ENCODE measurements at regions not wholly inside any gene's neighbourhood (a gene's known extent, or its start where the extent isn't known, plus 50 kb on each side); places are given as distances from the start of the nearest gene placed in this dataset.

DNA sequence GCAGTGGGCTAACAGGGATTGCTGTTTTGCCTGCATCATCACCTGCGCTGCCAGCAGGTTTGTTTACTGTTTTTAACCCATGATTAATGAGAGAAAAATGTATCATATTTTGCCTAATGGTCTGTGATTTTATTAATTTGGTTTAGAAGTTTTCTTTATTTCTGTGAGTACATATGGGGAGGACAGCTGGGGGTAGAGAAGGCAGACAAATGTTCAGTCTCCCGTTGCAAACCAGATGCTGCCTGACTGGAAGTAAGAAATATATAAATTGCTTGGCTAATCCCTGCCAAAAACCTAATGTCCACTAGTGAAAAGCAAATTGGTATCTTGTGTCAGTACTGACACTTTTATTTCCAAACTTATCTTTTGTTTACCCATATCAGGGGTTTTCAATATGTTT, 1766.1 kb upstream of the C9orf72 start:
- no peak overlapping the region for H3K4me3 ChIP-seq
- WGBS, 2 donors, result 65 to 66% methylated on average over 2 of the region's 2 CpGs
- no peaks in the 10 kb centered on the region for H3K27me3 ChIP-seq
- no peaks in the 10 kb centered on the region for H3K9me3 ChIP-seq
- intact Hi-C loops (cut with DNase I; ENCODE audit: low total_unique reads), result no loop called here
- no peaks in the 10 kb centered on the region for H3K36me3 ChIP-seq (ENCODE audit: low read depth, missing control alignments)
- no peaks in the 10 kb centered on the region for H3K4me1 ChIP-seq
- DNase-seq, result no peak
- TF ChIP-seq, protein P1, sequence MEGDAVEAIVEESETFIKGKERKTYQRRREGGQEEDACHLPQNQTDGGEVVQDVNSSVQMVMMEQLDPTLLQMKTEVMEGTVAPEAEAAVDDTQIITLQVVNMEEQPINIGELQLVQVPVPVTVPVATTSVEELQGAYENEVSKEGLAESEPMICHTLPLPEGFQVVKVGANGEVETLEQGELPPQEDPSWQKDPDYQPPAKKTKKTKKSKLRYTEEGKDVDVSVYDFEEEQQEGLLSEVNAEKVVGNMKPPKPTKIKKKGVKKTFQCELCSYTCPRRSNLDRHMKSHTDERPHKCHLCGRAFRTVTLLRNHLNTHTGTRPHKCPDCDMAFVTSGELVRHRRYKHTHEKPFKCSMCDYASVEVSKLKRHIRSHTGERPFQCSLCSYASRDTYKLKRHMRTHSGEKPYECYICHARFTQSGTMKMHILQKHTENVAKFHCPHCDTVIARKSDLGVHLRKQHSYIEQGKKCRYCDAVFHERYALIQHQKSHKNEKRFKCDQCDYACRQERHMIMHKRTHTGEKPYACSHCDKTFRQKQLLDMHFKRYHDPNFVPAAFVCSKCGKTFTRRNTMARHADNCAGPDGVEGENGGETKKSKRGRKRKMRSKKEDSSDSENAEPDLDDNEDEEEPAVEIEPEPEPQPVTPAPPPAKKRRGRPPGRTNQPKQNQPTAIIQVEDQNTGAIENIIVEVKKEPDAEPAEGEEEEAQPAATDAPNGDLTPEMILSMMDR (IDR thresholded peaks at IDR 0.05), result no peak
- TF ChIP-seq POLR2A (IDR thresholded peaks at IDR 0.05), result no peak
- H3K27ac ChIP-seq, result no peak overlapping the region

DNA sequence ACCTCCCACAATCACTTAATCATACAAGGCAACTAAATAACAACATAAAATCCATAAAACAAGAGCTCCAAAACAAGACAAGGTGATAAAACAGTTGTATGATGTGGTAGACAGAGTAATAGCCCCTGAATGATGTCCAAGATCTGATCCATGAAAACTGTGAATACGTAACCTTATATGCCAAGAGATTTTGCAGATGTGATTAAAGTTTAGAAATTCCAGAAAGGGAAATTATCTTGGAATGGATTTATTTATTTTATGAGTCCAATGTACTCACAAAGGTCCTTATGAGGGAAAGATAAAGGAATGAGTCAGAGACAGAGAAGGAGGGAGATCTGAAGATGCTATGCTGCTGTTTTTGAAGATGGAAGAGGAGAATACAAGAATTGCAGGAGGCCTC, 1775.7 kb upstream of the C9orf72 start:
- intact Hi-C loops (cut with DNase I; ENCODE audit: low total_unique reads), result no loop called here
- 79 to 80% methylated on average over 1 of the region's 1 CpG for WGBS, 2 donors

GRCh38 chr9:29389421-29389820, 1816.1 kb upstream of the C9orf72 start:
- H3K36me3 ChIP-seq (ENCODE audit: low read depth, missing control alignments), result no peaks in the 10 kb centered on the region
- H3K4me1 ChIP-seq, result no peaks in the 10 kb centered on the region
- no peak for DNase-seq
- TF ChIP-seq POLR2A (IDR thresholded peaks at IDR 0.05), result no peak
- TF ChIP-seq, protein P1 (IDR thresholded peaks at IDR 0.05), result no peak
- intact Hi-C loops (cut with DNase I; ENCODE audit: low total_unique reads), result no loop called here
- no peaks in the 10 kb centered on the region for H3K9me3 ChIP-seq
- H3K27me3 ChIP-seq, result no peaks in the 10 kb centered on the region
- 35 to 41% methylated on average over 1 of the region's 1 CpG for WGBS, 2 donors
- no peak overlapping the region for H3K4me3 ChIP-seq
- H3K27ac ChIP-seq, result no peak overlapping the region

More for the DNA sequence above, 1775.7 kb upstream of the C9orf72 start:
- no peaks in the 10 kb centered on the region for H3K27me3 ChIP-seq
- H3K27ac ChIP-seq, result no peak overlapping the region
- no peaks in the 10 kb centered on the region for H3K4me1 ChIP-seq
- H3K4me3 ChIP-seq, result no peak overlapping the region
- no peaks in the 10 kb centered on the region for H3K36me3 ChIP-seq (ENCODE audit: low read depth, missing control alignments)
- DNase-seq, result no peak
- no peaks in the 10 kb centered on the region for H3K9me3 ChIP-seq
- TF ChIP-seq POLR2A (IDR thresholded peaks at IDR 0.05), result no peak
- TF ChIP-seq, protein P1 (IDR thresholded peaks at IDR 0.05), result no peak

DNA sequence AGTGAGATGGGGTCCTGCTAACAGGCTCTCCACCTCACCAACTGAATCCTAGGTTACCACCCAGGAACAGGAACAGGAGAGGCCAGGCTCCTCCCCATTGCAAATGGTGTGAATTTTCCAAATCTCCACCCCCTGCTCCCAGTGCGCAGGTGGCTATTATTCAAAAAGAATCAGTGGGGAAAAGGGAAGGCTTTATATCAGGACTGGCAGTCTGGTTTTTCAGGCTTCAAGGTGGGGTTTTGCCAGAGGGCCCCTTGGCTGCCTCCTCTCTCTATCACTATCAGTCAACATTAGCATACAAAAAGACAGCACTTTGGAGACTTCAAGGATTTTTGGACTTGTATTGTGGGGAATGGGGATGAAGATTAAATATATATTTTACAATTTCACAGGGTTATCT, 1817.6 kb upstream of the C9orf72 start:
- Histone ChIP-seq H3K4me3 (no peak overlapping the region), H3K9me3 (no peaks in the 10 kb centered on the region), H3K27me3 (no peaks in the 10 kb centered on the region), H3K4me1 (no peaks in the 10 kb centered on the region), H3K27ac (no peak overlapping the region), H3K36me3 (ENCODE audit: low read depth, missing control alignments) (no peaks in the 10 kb centered on the region)
- TF ChIP-seq, protein P1 (IDR thresholded peaks at IDR 0.05), result no peak
- no peak for TF ChIP-seq POLR2A (IDR thresholded peaks at IDR 0.05)
- WGBS, 2 donors, result 88% methylated on average over 1 of the region's 1 CpG
- intact Hi-C loops (cut with DNase I; ENCODE audit: low total_unique reads), result no loop called here
- DNase-seq, result no peak

- 39 to 49% methylated on average over 2 of the region's 2 CpGs for WGBS, 2 donors
- H3K4me1 ChIP-seq, result no peaks in the 10 kb centered on the region
- no peaks in the 10 kb centered on the region for H3K27me3 ChIP-seq
- H3K4me3 ChIP-seq, result no peak overlapping the region
- no peaks in the 10 kb centered on the region for H3K36me3 ChIP-seq (ENCODE audit: low read depth, missing control alignments)
- no peak for DNase-seq
- no peak overlapping the region for H3K27ac ChIP-seq
- H3K9me3 ChIP-seq, result no peaks in the 10 kb centered on the region
- intact Hi-C loops (cut with DNase I; ENCODE audit: low total_unique reads), result no loop called here
- no peak for TF ChIP-seq POLR2A (IDR thresholded peaks at IDR 0.05)
- TF ChIP-seq, protein P1 (IDR thresholded peaks at IDR 0.05), result no peak
These were observed 1819.8 kb upstream of the C9orf72 start for GRCh38 chr9:29393064-29393463.

Data from testis (tissue), 2 donors.